KOPT-K1 (cell line): ENCODE measurements at regions not wholly inside any gene's neighbourhood (a gene's known extent, or its start where the extent isn't known, plus 50 kb on each side); places are given as distances from the start of the nearest gene placed in this dataset.

Experiments
- H3K27ac ChIP-seq: fragments of 200-600 bp; sonication (generic); 2 replicates; pipeline ENCODE4 v1.5.1; 2016; ENCODE audit warnings: antibody characterized with exemption, mild to moderate bottlenecking, low read depth, low read length; ENCODE audit not compliant: poor library complexity, severe bottlenecking
- H3K36me3 ChIP-seq: fragments of 200-600 bp; sonication (generic); 2 replicates; pipeline ENCODE4 v1.5.1; 2017; ENCODE audit warnings: antibody characterized with exemption, mild to moderate bottlenecking, low read length, moderate library complexity; ENCODE audit not compliant: insufficient read depth
- H3K9me3 ChIP-seq: fragments of 200-600 bp; sonication (generic); 2 replicates; pipeline ENCODE4 v1.5.1; 2017; ENCODE audit warnings: antibody characterized with exemption, low read length, mild to moderate bottlenecking; ENCODE audit not compliant: insufficient read depth, poor library complexity, severe bottlenecking

GRCh38 chr5:21694567-21694966 lies 1158.6 kb downstream of the CDH12 start:
- Histone ChIP-seq H3K27ac (no peak overlapping the region), H3K9me3 (no peaks in the 10 kb centered on the region), H3K36me3 (no peaks in the 10 kb centered on the region)

DNA sequence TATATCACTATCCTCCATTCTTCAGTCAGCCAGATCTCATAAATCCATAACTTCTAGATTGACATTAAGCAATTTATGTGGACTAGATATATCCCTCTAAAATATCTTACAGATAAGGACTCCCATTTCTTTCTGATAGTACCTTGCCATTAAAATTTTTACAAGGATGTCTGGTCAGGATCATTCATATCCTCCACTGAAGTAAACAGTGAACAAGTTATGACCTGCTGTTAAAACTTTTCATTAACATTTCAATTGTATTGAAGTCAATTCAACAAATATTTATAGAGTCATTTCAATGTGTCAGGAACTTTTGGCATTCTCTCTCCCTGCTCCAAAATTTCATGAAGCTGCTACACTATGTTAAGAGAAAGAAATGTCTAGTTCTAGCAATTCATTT lies 1159.6 kb downstream of the CDH12 start:
- no peaks in the 10 kb centered on the region for H3K9me3 ChIP-seq
- H3K27ac ChIP-seq: no peak overlapping the region
- H3K36me3 ChIP-seq: no peaks in the 10 kb centered on the region

DNA sequence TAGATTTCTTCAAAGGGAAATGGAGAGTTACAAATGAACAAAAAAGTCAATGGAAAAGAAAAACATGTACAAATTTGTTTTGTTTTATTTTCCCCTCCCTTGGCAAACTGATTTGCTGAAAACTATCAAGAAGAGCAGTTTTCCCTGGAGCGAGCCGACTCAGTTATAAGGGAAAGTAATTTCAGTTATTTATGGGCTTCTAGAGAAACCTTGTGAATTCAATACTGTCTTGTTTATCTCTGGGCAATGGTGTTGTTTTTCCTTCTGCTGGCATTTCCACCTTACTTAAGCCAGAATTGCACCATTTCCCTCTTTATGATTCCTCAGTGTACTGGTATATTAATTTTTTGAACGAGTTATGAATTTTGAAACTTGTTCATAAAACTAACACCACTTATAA lies 1163.6 kb downstream of the CDH12 start:
- Histone ChIP-seq H3K27ac (no peak overlapping the region), H3K9me3 (no peaks in the 10 kb centered on the region), H3K36me3 (no peaks in the 10 kb centered on the region)

- no peaks in the 10 kb centered on the region for H3K36me3 ChIP-seq
- no peak overlapping the region for H3K27ac ChIP-seq
- H3K9me3 ChIP-seq: no peaks in the 10 kb centered on the region
Observed at GRCh38 chr5:21688655-21689054, 1164.5 kb downstream of the CDH12 start.

DNA sequence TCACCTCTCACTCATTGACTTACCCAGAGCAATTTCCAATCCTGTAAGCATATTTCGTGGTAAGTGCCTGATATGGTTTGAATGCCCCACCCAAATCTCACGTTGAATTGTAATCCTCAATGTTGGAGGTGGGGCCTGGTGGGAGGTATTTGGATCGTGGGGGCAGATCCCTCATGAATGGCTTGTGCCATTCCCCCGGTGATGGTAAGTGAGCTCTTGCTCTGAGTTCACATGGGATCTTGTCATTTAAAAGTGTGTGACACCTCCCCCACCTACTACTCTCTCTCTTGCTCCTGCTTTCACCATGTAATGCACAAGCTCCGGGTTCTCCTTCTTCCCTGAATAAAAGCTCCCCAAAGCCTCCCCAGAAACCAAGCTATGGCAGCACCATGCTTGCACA lies 1165.5 kb downstream of the CDH12 start:
- Histone ChIP-seq H3K27ac (no peak overlapping the region), H3K36me3 (no peaks in the 10 kb centered on the region), H3K9me3 (no peaks in the 10 kb centered on the region)

DNA sequence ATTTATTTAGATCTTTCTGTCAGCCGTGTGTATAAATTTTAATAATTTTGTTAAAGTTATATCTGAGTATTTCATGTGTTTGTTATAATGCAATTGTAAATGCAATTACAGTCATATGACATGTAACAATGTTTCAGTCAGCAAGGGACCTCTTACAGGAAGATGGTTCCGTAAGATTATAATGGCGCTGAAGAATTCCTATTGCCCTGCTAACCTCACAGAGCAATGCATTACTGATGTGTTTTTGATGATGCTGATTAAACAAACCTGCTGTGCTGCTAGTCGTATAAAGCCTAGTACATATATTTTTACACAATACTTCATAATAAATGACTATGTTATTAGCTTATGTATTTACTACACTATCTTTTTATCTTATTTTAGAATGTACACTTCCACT lies 1166.4 kb downstream of the CDH12 start:
- H3K9me3 ChIP-seq: no peaks in the 10 kb centered on the region
- no peak overlapping the region for H3K27ac ChIP-seq
- H3K36me3 ChIP-seq: no peaks in the 10 kb centered on the region

- Histone ChIP-seq H3K27ac (no peak overlapping the region), H3K9me3 (no peaks in the 10 kb centered on the region), H3K36me3 (no peaks in the 10 kb centered on the region)
Observed at GRCh38 chr5:21685522-21685921, 1167.6 kb downstream of the CDH12 start.

- no peaks in the 10 kb centered on the region for H3K9me3 ChIP-seq
Observed at GRCh38 chr5:21684992-21685391, 1168.2 kb downstream of the CDH12 start.

DNA sequence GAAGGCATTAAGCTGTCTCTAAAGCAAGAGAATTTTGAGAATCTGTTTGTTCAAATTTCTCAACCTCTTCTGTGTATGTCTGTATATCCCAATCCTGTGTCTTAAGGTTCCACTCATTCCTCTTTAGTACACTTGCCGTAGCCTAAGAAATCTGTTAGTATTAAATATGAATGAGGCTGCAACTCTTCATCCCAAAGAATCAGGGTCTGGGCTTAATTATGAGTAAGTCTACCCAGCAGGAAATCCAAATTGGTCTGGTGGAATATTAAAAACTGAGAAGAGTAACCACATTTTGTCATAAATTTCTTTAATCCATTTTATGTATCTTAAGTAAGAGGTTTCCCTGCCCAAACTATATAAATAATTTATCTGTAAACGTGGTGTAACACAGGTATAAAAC lies 1171.2 kb downstream of the CDH12 start:
- no peak overlapping the region for H3K27ac ChIP-seq
- no peaks in the 10 kb centered on the region for H3K36me3 ChIP-seq
- no peaks in the 10 kb centered on the region for H3K9me3 ChIP-seq

More at GRCh38 chr5:21684992-21685391, 1168.2 kb downstream of the CDH12 start:
- Histone ChIP-seq H3K27ac (no peak overlapping the region), H3K36me3 (no peaks in the 10 kb centered on the region)

DNA sequence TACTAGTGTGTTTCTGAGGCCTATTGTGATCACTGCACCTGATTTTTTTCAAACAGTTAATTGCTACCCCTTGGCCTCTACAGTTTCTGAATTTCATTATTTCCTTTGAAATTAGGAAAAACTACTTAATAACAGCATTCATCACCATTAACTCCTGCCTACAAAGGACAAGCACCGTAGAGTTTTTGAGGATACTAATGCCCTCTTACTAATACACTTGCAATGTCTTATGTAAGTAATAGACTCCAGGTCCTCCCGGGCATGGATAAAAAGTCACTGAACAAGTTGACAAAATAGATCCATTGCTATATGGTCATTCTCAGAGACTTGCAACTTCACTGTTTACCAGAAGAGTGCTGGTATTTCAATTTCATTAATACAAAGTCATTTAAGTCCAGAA lies 1172.5 kb downstream of the CDH12 start:
- Histone ChIP-seq H3K27ac (no peak overlapping the region), H3K36me3 (no peaks in the 10 kb centered on the region)

GRCh38 chr5:21680196-21680595 lies 1172.9 kb downstream of the CDH12 start:
- Histone ChIP-seq H3K9me3 (no peaks in the 10 kb centered on the region), H3K27ac (no peak overlapping the region), H3K36me3 (no peaks in the 10 kb centered on the region)

More for the DNA sequence above, 1172.5 kb downstream of the CDH12 start:
- H3K9me3 ChIP-seq: no peaks in the 10 kb centered on the region

DNA sequence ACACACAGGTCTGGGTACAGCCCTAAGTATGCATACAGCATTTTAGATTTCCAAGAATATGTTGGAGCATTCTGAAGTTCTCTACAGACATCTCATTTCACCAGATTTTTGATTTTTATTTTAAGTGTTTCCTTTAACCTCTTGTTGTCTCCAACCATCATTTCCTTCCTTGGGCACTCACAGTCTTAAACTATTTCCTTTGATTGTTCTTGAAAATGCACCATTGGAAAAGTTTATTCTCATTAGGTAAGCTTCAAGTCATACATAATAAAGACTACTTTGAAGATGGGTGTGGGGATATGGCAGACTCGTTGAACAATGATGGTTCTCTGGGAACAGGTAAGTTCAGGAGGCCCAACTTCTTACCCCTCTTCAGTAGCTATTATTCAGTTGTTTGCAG lies 1174.6 kb downstream of the CDH12 start:
- Histone ChIP-seq H3K27ac (no peak overlapping the region), H3K9me3 (no peaks in the 10 kb centered on the region), H3K36me3 (no peaks in the 10 kb centered on the region)

DNA sequence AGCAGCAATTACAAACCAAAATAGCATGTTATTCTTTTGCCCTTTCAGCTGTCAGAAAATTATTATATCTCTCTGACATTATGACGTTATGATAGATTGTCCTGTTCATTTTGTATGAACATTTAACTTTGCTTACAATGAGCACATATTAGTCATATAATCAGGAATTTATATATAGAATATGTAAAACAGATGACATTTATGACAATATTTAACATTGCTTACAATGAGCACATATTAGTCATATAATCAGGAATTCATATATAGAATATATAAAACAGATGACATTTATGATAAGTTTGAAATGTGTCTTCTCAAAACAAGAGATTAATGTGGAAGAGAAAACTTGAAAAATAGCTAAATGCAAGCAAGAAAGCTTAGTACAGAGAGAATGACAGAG lies 1180.2 kb downstream of the CDH12 start:
- Histone ChIP-seq H3K27ac (no peak overlapping the region), H3K36me3 (no peaks in the 10 kb centered on the region), H3K9me3 (no peaks in the 10 kb centered on the region)

DNA sequence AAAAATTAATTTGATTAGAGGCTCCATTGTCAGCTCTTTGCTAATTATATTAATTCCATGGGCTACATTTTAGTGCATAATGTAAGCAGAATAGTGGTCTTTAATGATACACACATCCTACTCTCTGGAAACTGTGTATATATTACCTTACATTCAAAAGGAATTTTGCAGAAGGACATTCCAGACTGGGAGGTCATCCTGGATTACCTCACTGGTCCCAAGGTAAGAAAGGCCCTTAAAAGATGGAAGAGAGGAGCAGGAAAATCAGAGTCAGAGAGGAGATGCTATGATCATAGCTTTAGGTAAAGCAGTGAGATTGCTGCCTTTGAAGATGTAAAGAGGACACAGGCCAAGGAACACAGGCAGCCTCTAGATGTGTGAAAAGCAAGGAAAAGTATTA lies 1180.8 kb downstream of the CDH12 start:
- H3K9me3 ChIP-seq: no peaks in the 10 kb centered on the region
- H3K27ac ChIP-seq: no peak overlapping the region
- H3K36me3 ChIP-seq: no peaks in the 10 kb centered on the region

DNA sequence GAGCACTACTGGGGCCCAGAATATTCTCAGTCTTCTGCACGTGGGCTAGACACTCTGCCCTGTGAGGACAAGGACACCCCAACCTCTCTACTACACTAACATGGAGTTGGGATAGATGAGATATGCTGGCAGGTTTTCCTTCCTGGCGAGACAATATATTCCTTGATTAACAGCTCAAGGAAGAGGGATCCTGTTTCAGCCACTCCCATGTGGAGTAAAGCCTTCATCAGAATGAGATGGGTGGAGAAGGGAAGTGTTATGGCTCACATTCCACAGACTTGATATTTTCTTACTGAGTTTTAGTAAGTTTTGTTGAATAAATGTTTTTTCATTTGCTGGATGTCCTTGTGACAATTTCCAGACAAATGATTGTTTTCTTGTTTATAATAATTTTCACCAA lies 1187.6 kb downstream of the CDH12 start:
- Histone ChIP-seq H3K9me3 (no peaks in the 10 kb centered on the region), H3K36me3 (no peaks in the 10 kb centered on the region)

DNA sequence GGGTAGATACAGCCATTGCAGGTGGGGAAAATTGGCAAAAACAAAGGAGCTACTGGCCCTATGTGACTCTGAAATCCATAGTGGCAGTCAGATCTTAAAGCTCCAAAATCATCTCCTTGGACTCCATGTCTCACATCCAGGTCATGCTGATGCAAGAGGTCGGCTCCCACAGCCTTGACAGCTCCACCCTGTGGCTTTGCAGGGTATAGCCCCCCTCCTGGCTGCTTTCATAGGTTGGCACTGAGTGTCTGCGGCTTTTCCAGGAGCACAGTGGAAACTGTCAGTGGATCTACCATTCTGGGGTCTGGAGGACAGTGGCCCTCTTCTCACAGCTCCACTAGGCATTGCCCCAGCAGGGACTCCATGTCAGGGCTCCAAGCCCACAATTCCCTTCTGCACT lies 1190.1 kb downstream of the CDH12 start:
- no peak overlapping the region for H3K27ac ChIP-seq
- no peaks in the 10 kb centered on the region for H3K9me3 ChIP-seq
- no peaks in the 10 kb centered on the region for H3K36me3 ChIP-seq

More for the DNA sequence above, 1187.6 kb downstream of the CDH12 start:
- no peak overlapping the region for H3K27ac ChIP-seq

GRCh38 chr5:21661184-21661583 lies 1192.0 kb downstream of the CDH12 start:
- no peaks in the 10 kb centered on the region for H3K36me3 ChIP-seq
- H3K27ac ChIP-seq: no peak overlapping the region

More at GRCh38 chr5:21661184-21661583, 1192.0 kb downstream of the CDH12 start:
- no peaks in the 10 kb centered on the region for H3K9me3 ChIP-seq
